Left renal cortex interstitium (tissue), 4 donors: ENCODE measurements at regions not wholly inside any gene's neighbourhood (a gene's known extent, or its start where the extent isn't known, plus 50 kb on each side); places are given as distances from the start of the nearest gene placed in this dataset.
"Not testable (repeated sequence)": the region's sequence is repeated elsewhere in the genome, so short reads cannot be mapped to it uniquely, and the experiment has no call there.

ENCODE experiments used
- DNase-seq, 4 donors: peaks; one replicate each; pipeline ENCODE4 v3.0.0-alpha.2; 2013; ENCODE audit warnings: low read depth in 4 of 4, low spot score in 2 of 4, missing footprints in 1 of 4

DNA sequence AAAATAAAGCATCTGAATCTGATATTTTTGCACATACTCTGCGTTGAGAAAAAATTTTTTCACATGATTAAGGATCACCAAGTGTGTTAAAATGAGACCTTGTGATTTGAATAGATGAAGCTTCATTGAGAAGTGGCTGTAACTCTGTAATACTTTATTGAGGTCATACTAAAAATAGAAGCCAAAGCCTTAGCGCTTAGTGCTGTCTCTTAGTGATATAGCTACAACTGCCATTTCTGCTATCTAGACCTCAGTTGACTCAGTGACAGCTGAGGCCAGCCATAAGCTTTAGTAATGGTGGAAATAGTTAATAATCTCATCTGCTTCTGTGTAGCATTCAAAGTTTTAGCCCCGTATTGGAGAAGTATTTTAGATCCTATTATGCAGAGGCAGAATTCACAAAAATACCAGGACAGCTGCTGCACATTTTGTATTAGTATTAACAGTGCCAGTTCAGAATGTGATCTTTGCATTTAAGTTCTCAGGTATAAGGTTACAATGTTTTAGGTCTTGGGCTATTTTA lies 107.4 kb upstream of the SGCD start:
- DNase-seq, result no peak

DNA sequence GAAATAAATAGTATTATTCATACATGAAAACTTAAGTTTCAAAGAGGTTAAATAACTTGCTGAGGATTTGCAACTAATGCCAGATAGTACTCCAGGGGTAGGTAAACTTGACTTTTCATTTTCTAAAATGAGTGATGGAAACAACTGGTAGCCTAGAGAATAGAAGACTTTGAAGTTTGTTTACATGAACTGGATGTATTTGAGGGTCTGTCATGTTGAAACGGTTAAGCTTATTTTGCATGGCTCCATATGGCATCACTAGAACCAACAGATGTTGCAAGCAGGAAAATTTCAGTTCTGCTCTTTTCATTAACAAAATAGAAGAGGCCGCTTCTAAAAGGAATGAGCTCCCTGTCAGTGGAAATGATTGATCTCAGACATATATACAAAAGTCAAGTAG lies 105.1 kb upstream of the SGCD start:
- no peak for DNase-seq

GRCh38 chr5:156223547-156223946 lies 103.4 kb upstream of the SGCD start:
- no peak for DNase-seq

DNA sequence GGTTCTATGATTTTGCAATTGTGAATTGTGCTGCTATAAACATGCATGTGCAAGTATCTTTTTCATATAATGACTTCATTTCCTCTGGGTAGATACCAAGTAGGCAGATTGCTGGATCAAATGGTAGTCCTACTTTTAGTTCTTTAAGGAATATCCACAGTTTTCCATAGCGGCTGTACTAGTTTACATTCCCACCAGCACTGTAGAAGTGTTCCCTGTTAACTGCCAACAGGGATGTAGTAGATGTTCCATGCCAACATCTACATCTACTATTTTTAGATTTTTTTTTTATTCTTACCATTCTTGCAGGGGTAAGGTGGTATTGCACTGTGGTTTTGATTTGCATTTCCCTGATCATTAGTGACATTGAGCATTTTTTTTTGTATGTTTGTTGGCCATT lies 100.5 kb upstream of the SGCD start:
- DNase-seq, result not testable (repeated sequence)

DNA sequence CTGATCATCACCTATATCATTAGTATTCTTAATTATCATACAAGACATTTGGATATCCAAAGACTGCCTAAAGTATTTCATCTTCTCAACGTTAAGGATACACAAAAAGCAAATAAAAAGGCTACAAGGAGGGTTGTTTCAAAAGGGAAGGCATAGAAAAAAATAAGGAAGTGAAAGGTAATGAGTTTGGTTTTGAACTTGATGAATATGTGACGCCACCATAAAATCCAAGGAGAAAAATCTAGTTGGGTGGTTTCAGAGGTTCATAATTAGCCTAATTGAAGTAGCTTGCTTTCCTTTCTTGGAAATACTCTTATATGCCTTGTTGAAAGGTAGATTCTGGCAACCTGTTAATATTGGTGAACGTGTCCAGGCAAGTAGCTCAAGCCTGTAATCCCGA lies 96.1 kb upstream of the SGCD start:
- no peak for DNase-seq

GRCh38 chr5:156232251-156232869 lies 94.6 kb upstream of the SGCD start:
- no peak for DNase-seq

DNA sequence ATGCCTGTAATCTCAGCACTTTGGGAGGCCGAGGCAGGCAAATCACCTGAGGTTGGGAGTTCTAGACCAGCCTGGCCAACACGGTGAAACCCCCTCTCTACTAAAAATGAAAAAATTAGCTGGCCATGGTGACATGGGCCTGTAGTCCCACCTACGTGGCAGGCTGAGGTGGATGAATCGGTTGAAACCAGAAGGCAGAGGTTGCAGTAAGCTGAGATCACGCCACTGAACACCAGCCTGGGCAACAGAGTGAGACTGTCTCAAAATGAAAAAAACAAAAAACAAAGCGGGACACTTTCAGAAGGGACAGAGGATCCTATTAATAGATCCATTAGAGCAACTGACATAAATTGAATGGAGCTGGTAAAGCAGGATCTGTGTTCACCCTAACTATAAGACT lies 89.6 kb upstream of the SGCD start:
- DNase-seq, result no peak

DNA sequence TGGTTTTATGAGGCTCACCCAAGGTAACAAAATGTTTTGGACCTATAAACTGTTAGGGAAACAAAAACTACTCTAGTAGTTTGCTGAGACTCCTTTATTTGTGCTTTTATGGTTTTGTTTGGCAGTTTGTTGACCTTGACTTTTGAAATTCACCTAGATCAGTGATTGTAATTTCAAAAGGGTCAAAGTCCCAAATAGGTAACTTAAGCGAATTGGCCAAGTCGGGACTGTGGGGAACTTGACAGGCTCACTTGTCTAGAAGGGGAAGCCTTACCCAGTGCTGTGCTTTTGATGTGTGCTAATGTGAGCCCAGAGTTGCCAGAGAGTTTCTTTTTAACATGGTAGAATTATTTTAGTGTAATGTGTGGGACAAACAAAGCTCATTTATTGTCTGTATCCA lies 87.2 kb upstream of the SGCD start:
- no peak for DNase-seq

- DNase-seq, result no peak
Measured at GRCh38 chr5:156240414-156240813, 86.5 kb upstream of the SGCD start.

DNA sequence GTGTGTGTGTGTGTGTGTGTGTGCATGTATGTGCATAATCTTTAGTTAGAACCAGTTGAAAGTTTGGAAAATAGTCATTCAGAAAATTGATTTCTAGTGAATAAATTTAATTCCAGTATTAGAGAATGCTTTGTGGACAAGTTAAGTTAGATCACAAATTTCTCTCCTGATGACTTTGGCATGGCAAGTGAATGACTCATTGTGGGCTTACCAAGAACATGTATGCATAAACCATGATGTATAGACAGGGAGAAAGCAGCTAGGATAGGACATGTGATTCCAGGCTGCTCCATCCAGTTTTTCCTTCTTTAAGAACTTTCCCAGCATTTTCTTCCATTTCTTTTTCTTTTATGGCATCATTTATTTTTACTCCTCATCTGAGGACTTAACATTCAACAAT lies 85.7 kb upstream of the SGCD start:
- no peak for DNase-seq

GRCh38 chr5:156245895-156246294 lies 81.1 kb upstream of the SGCD start:
- no peak for DNase-seq

DNA sequence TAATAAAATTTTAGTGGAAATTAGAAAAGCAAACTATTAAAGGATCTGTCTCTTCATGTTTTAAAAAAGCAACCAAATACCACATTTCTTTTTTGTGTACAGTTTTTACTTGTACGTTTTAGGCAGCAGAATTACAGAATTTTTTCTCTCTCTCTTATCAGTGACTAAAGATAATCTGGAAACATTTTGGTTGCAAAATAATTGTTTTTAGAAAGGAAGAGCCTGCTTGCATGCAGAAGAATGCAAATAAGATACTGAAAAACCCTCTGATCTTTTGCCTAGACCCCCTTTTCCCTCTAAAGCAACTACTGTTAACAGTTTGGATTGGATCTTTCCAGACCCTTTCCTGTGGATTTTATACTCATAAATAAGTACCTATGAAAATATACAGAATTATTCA lies 75.9 kb upstream of the SGCD start:
- DNase-seq, result no peak

DNA sequence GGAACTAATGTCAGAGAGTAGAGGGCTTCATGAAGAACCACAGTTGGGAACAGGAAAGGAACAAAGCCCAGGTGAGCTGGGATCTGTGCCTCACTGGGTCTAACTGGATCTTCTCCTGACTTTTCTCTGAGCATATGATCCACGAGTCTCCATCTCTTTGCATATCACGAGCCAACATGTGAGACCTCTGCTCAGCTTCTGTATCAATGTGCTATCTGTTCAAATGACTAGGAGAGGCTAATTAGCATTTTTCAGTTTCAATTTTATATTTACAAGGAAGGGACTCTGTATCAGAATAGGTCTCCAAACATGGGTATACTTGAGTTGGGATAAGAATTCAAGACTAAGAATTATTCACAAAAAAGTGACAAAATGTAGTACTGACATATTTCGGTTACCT lies 73.8 kb upstream of the SGCD start:
- no peak for DNase-seq

DNA sequence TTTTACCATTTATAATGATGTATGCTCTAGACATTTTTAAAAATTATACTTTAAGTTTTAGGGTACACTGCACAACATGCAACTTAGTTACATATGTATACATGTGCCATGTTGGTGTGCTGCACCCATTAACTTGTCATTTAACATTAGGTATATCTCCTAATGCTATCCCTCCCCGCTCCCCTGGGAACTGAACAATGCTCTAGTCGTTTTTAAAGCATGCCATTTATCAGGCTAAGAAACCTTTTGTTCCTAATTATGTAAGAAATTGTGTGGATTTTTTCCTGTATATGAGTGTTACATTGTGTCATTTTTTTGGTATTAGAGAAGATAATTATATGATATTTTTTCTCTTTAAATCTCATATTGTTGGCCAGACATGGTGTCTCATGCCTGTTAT lies 72.8 kb upstream of the SGCD start:
- no peak for DNase-seq

- DNase-seq, result no peak
Measured at GRCh38 chr5:156256642-156257041, 70.3 kb upstream of the SGCD start.

- DNase-seq, result no peak
Measured at GRCh38 chr5:156258934-156259333, 68.0 kb upstream of the SGCD start.

DNA sequence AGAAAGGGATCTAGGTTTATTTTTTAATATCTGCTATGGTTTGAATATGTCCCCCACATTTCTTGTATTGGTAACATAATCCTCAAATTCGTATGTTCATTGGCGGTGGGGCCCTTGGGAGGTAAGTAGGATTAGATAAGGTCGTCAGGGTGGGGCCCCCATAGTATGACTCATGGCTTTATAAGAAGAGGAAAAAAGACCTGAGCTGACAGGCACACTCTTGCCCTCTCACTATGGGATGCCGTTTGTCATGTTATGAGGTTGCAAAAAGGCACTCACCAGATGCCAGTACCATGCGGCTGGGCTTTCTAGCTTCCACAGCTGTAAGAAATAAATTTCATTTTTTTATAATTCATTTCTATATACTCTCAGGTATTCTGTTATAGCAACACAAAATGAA lies 67.3 kb upstream of the SGCD start:
- DNase-seq, result no peak

DNA sequence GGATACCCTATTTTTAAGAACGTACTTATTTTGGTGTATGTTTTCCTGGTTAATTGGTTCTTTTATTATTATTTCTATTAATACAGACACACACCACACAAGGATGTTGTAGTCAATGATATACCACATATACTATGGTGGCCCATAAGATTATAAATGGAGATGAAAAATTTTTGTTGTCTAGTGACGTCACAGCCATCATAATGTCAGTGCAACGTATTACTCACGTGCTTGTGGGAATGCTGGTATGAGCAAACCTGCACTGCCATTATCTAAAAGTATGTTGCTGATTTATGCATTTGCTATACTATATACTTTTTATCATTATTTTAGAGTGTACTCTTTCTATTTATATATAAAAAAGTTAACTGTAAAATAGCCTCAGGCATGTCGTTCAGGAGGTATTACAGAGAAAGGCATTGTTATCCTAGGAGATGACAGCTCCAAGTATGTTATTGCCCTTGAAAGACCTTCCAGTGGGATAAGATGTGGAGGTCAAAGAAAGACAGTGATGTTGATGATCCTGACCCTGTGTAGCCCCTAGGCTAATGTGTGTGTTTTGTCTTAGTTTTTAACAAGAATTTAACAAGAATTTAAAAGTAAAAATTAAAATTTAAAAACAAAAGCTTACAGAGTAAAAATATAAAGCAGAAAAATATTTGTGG lies 65.6 kb upstream of the SGCD start:
- DNase-seq, result no peak

DNA sequence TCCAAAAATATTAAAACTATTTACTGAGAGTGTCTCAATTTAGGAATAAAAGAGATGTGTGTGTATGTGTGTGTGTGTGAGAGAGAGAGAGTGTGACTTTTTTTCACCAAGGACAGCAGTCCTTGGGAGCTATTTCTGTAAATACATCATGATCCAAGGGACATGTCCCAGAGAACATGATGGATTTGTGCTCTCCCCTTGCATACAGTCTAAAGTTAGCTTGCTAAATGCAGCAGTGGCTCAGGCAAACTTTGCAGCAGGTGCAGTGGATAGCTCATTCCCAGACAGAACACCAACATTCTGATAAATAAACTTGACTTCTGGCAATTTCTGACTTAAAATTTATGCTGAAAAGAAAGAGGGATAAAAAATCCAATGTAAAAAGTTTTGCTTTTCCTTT lies 55.4 kb upstream of the SGCD start:
- DNase-seq, result no peak

DNA sequence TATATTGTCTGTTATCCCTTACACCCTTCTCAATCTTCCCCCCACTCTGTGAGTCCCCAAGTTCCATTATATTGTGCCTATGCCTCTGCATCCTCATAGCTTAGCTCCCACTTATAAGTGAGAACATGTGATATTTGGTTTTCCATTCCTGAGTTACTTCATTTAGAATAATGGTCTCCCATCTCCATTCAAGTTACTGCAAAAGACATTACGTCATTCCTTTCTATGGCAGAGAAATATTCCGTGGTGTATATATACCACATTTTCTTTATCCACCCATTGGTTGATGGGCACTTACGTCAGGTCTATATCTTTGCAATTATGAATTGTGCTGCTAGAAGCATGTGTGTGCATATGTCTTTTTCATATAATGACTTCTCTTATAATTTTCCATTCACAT lies 54.8 kb upstream of the SGCD start:
- DNase-seq, result no peak

DNA sequence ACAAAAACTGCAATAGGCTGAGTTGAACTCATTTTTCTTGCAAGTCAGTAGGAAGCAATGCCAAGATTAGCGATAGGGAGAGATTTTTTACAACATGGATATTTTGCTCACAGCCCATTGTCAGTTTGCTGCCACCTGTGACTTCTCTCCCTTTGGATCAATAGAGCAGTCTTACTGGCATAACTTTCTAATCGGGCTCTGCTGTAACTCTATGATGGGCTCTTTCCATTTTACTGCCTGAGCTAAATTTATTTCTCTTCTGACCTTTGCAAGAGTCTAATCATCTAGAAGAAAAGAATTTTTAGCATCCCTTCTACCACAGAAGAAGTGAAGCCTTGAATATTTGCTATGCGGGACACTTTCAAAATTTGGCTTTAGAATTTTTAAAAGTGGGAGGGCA lies 53.6 kb upstream of the SGCD start:
- no peak for DNase-seq

DNA sequence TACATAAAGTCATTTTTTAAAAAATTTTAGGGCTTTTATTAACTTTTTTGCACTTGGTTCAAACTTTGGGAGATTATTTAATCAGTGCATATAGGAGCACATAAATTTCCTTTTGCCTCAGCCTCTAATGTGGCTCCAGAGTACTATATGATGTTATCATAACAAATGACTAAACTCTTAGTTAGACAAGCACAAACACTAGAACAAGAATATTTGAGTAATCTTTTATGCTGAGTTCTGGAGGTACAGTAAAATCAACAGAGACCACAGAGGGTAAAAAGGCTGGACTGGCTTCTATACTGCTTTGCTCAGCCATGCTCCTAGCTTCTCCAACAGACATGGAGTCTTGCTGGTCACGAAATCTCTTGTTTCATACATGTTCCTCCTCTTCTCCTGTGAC lies 52.5 kb upstream of the SGCD start:
- DNase-seq, result no peak
